Posterior cingulate gyrus (tissue), 11 donors: ENCODE measurements at regions not wholly inside any gene's neighbourhood (a gene's known extent, or its start where the extent isn't known, plus 50 kb on each side); places are given as distances from the start of the nearest gene placed in this dataset.

Source experiments
- DNase-seq, 10 donors: peaks; one replicate each; pipeline versions ENCODE4 v3.0.0 to v3.0.0-alpha.2; 2020 to 2021; ENCODE audit warnings: mixed read lengths in 3 of 10
- intact Hi-C: fragments of 100-400 bp; cut with DNase I; formaldehyde crosslinking; loops from one replicate; pipeline ENCODE4 v1.15.1; 2023

GRCh38 chr6:50589751-50590470, 123.4 kb upstream of the TFAP2D start:
- DNase-seq, result no peak
- intact Hi-C loops, result no loop called here

DNA sequence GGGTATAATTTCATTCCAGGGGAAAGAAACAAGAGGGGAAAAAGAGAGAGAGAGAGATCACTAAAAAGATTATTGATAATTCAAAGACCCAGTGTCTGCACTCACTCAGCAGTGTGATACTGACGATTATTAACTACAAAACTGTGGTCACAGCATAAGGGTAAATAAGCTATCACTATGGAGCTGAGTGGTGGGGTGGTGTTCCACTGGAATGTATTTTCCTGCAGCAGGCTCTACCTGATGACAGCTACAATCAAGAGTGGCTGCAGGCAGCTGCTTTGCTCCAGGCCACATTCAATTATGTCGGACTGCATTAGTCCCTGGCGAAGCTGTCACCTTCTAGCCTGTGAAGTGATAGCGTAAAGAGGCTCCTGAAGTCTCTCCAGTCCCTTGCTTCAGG, 122.2 kb upstream of the TFAP2D start:
- intact Hi-C loops, result no loop called here
- no peak for DNase-seq

- no peak for DNase-seq
- intact Hi-C loops, result no loop called here
These were observed 113.0 kb upstream of the TFAP2D start for GRCh38 chr6:50600280-50600679.

DNA sequence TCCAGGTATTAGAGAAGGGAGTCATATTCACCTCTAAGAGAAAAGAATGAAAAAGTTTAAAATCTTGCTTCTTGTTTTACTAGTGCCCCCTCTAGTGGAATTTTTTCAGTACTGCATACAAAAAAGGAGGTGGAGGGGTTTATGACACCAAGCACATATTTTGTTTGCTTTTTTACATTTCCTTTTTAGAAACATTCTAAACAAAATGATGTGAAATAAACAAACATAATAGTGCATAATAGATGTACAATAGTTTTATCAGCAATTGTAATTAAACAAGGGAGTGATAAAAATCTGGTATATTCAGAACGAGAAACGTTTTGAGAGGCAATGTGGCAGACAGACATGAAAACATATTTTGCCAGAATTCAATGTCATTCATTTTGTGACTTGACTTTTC, 111.0 kb upstream of the TFAP2D start:
- no peak for DNase-seq
- intact Hi-C loops, result loop anchor here (2.0 kb wide), 2 partner anchors 337 to 473 kb away; no protein-coding TSS in a partner anchor

DNA sequence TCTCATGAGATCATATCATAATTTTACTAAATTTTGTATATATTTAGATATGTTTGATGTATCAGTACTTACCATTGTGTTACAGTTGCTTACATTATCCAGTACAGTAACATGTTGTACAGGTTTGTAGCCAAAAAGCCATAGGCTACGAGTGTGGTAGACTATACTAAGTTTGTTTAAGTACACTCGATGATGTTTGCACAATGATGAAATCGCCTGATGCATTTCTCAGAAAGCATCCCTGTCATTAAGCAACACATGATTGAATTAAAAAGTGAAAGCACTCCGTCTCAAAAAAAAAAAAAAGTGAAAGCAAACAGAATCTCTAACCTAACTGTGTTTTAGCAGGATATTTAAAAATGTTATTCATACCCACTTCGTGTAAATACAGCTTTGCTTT, 104.9 kb upstream of the TFAP2D start:
- intact Hi-C loops, result no loop called here
- no peak for DNase-seq

- intact Hi-C loops, result no loop called here
These were observed 102.8 kb upstream of the TFAP2D start for GRCh38 chr6:50610562-50610961.

DNA sequence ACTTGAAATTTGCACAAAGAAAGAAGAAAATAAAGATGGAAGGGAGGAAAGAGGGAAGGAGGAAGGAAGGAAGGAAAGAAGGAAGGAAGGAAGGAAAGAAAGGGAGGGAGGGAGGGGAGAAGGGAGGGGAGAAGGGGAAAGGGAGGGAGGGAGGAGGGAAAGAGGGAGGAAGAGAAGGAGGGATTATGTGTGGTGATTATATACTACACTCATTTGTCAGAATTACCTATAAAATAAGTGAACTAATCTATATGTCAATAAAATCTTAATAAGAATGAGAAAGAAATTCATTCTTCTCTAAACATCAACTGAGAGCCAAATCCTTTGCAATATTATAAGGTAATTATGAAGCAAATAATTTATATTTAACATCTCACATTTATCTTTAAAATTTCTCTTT, 77.9 kb upstream of the TFAP2D start:
- DNase-seq, result no peak
- intact Hi-C loops, result no loop called here

More at GRCh38 chr6:50610562-50610961, 102.8 kb upstream of the TFAP2D start:
- DNase-seq, result no peak

GRCh38 chr6:50637267-50637666, 76.1 kb upstream of the TFAP2D start:
- intact Hi-C loops, result no loop called here
- DNase-seq, result no peak

GRCh38 chr6:50649086-50649485, 64.2 kb upstream of the TFAP2D start:
- intact Hi-C loops, result no loop called here
- DNase-seq, result no peak

- no peak for DNase-seq
- intact Hi-C loops, result no loop called here
These were observed 60.1 kb upstream of the TFAP2D start for GRCh38 chr6:50653253-50653652.

- DNase-seq, result no peak
- intact Hi-C loops, result no loop called here
These were observed 59.2 kb upstream of the TFAP2D start for GRCh38 chr6:50654155-50654554.

DNA sequence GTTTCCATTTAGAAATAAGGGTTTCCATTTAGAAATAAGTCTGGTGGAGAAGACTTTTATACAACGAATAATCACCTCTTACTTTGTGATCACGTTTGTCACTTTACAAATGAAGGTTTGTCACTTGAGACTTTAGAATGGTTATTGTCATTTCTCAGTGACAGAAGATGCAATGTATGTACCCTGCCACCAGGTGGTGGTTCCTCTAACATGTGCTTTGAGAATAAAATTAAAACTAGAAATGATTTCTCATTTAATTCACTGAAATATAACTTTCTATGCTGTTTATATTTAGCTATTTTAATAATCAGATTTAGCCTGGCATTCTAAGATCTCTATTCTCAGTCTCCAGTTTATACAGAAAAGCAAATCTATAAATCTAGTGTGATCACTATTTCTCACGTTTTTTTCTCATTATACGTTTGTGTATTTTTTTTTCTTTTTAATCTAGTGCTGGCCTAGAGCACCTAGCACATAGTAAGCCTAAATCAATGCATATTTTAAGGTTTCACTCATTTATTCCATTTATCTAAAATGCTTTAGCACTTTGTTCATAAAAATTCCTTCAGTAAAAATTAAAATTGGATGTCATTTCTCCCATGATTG, 57.4 kb upstream of the TFAP2D start:
- DNase-seq, result no peak

DNA sequence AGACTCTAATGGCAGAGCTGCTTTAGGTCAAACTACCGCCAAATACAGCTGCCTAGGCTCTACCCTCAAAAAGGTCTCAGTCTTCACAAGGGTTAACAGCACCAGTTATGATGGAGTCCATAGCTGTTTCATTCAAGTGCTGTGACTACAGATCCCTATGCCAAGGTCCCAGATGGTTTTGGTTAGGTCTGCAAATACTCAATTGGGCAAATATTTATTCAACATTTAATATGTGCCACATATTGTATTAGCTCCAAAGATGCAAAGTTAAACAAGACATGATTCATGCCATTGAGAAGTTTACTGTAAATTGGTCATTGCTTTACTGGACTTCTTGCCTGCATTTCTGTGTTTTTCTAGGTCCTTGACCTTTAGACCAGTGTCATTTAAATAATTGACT, 55.8 kb upstream of the TFAP2D start:
- DNase-seq, result no peak
- intact Hi-C loops, result no loop called here

More for the DNA sequence above, 57.4 kb upstream of the TFAP2D start:
- intact Hi-C loops, result no loop called here

GRCh38 chr6:50658561-50658960, 54.8 kb upstream of the TFAP2D start:
- intact Hi-C loops, result no loop called here
- DNase-seq, result no peak

GRCh38 chr6:50661636-50662035, 51.7 kb upstream of the TFAP2D start:
- intact Hi-C loops, result no loop called here
- no peak for DNase-seq
